Progenitor cell of endocrine pancreas (in vitro differentiated cells): ENCODE measurements at regions not wholly inside any gene's neighbourhood (a gene's known extent, or its start where the extent isn't known, plus 50 kb on each side); places are given as distances from the start of the nearest gene placed in this dataset.

ENCODE experiments used
- DNase-seq: peaks from one replicate; pipeline ENCODE4 v3.0.0; 2021; ENCODE audit warnings: low spot score; ENCODE audit not compliant: unreplicated experiment
- H3K27ac Mint-ChIP-seq: 2 replicates; pipeline ENCODE4 v1.8.0; 2021; ENCODE audit warnings: mild to moderate bottlenecking, moderate library complexity, mixed read lengths
- H3K27me3 Mint-ChIP-seq: 2 replicates; pipeline ENCODE4 v1.8.0; 2021; ENCODE audit warnings: mixed read lengths
- H3K36me3 Mint-ChIP-seq: 2 replicates; pipeline ENCODE4 v1.8.0; 2022; ENCODE audit warnings: mixed read lengths; ENCODE audit not compliant: insufficient read depth
- H3K4me1 Mint-ChIP-seq: 2 replicates; pipeline ENCODE4 v1.8.0; 2021; ENCODE audit warnings: low read depth, mixed read lengths
- H3K4me3 Mint-ChIP-seq: 2 replicates; pipeline ENCODE4 v1.8.0; 2021; ENCODE audit warnings: low read depth, mild to moderate bottlenecking, moderate library complexity, mixed read lengths
- H3K9me3 Mint-ChIP-seq: 2 replicates; pipeline ENCODE4 v1.8.0; 2021; ENCODE audit warnings: low read depth, mixed read lengths
- CTCF ChIP-seq: fragments of 200-600 bp; sonication (generic); IDR thresholded peaks from one replicate; pipeline ENCODE4 v1.5.0; 2021; ENCODE audit warnings: antibody characterized with exemption, mild to moderate bottlenecking; ENCODE audit not compliant: unreplicated experiment

DNA sequence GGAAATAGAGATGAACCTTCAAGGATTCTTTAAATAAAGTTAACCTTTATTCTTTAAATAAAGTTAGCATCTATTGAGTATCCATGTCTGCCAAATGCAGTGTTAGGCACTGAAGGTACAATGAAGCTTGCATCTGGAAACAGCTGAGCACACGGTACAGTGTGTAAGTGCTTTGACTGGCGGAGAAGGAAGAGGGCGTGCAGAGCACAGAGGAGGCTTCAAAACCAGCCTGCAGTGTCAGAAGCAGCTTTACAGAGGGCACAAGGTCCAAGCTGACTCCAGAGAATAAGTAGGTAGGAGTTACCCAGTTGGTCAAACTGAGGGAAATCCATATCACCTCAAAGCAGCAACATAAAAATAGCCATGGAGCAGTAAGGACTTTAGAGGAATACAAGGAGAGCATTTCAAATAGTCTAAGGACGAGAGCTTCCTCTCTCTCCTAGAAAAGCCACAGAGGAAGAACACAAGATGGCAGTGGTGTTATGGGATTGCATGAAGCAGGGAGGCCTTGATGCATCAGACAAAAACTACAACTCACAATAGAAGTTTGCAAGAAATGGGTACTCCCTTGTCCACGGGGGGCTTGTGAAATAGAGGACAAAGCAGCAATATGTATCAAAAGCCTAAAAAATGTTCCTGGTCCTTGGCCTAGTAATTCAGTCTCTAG is 60.3 kb upstream of the PPP2R3A start:
- Mint-ChIP-seq H3K4me1 (peaks cover 7% of the 10 kb centered on the region), H3K36me3 (no peaks in the 10 kb centered on the region), H3K27ac (no peak overlapping the region), H3K4me3 (no peak overlapping the region), H3K9me3 (peaks cover 11% of the 10 kb centered on the region), H3K27me3 (no peaks in the 10 kb centered on the region)
- no peak for TF ChIP-seq CTCF
- DNase-seq = no peak

GRCh38 chr3:135907422-135908165 is 57.9 kb upstream of the PPP2R3A start:
- TF ChIP-seq CTCF = no peak
- no peaks in the 10 kb centered on the region for H3K9me3 Mint-ChIP-seq
- no peaks in the 10 kb centered on the region for H3K27me3 Mint-ChIP-seq
- no peak overlapping the region for H3K27ac Mint-ChIP-seq
- peaks cover 7% of the 10 kb centered on the region for H3K4me1 Mint-ChIP-seq
- H3K4me3 Mint-ChIP-seq = no peak overlapping the region
- DNase-seq = no peak
- H3K36me3 Mint-ChIP-seq = no peaks in the 10 kb centered on the region

GRCh38 chr3:135908225-135908624 is 57.3 kb upstream of the PPP2R3A start:
- Mint-ChIP-seq H3K27me3 (no peaks in the 10 kb centered on the region), H3K9me3 (no peaks in the 10 kb centered on the region), H3K4me1 (peaks cover 7% of the 10 kb centered on the region), H3K36me3 (no peaks in the 10 kb centered on the region), H3K27ac (no peak overlapping the region), H3K4me3 (no peak overlapping the region)
- no peak for TF ChIP-seq CTCF
- DNase-seq = no peak

GRCh38 chr3:135908737-135909136 is 56.8 kb upstream of the PPP2R3A start:
- H3K4me3 Mint-ChIP-seq = no peak overlapping the region
- H3K36me3 Mint-ChIP-seq = no peaks in the 10 kb centered on the region
- no peak overlapping the region for H3K27ac Mint-ChIP-seq
- H3K27me3 Mint-ChIP-seq = no peaks in the 10 kb centered on the region
- peaks cover 7% of the 10 kb centered on the region for H3K4me1 Mint-ChIP-seq
- TF ChIP-seq CTCF = no peak
- no peak for DNase-seq
- H3K9me3 Mint-ChIP-seq = no peaks in the 10 kb centered on the region

DNA sequence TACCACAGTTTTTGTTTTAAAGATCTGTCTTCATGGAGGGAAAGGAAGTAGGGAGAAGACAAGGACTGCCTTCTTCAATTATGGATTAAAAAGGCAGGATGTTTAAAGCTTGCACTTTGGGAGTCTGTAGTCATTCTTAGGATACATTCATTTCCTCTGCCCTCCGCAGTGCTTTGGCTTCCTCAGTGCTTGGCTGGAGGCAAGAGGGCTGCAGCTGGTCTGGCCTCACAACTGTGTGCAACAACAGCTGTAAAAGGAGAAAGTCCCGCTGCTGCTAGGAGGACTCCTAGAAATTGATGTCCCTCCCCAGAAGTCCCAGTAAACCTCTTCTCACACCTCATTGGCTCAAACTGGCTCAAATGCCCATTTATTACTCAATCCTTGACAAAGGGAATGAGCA is 54.4 kb upstream of the PPP2R3A start:
- Mint-ChIP-seq H3K27ac (no peak overlapping the region), H3K4me3 (no peak overlapping the region), H3K36me3 (no peaks in the 10 kb centered on the region), H3K4me1 (peaks cover 7% of the 10 kb centered on the region), H3K9me3 (no peaks in the 10 kb centered on the region), H3K27me3 (no peaks in the 10 kb centered on the region)
- no peak for DNase-seq
- no peak for TF ChIP-seq CTCF
